Smooth muscle cell (in vitro differentiated cells): ENCODE measurements at regions not wholly inside any gene's neighbourhood (a gene's known extent, or its start where the extent isn't known, plus 50 kb on each side); places are given as distances from the start of the nearest gene placed in this dataset.

ENCODE experiments used
- DNase-seq: peaks from one replicate; lab custom pipeline; 2025; ENCODE audit not compliant: unreplicated experiment; lab: John Stamatoyannopoulos, UW
- H2AFZ ChIP-seq: fragments of 200-600 bp; sonication (generic); 2 replicates; pipeline ENCODE4 v1.6.0; 2016; ENCODE audit warnings: antibody characterized with exemption, low read depth, mild to moderate bottlenecking
- H3F3A ChIP-seq: fragments of 200-600 bp; sonication (generic); 2 replicates; pipeline ENCODE4 v1.6.0; 2017; ENCODE audit warnings: antibody characterized with exemption, low read depth
- H3K27ac ChIP-seq: fragments of 200-600 bp; sonication (generic); 2 replicates; pipeline ENCODE4 v1.5.1; 2016; ENCODE audit warnings: low read depth, mild to moderate bottlenecking
- H3K27me3 ChIP-seq: fragments of 200-600 bp; sonication (generic); 2 replicates; pipeline ENCODE4 v1.6.1; 2016; ENCODE audit warnings: low read depth, mild to moderate bottlenecking
- H3K36me3 ChIP-seq: fragments of 200-600 bp; sonication (generic); 2 replicates; pipeline ENCODE4 v1.5.1; 2016; ENCODE audit warnings: low read depth
- H3K4me1 ChIP-seq: fragments of 200-600 bp; sonication (generic); 2 replicates; pipeline ENCODE4 v1.5.1; 2016; ENCODE audit warnings: low read depth
- H3K4me2 ChIP-seq: fragments of 200-600 bp; sonication (generic); 2 replicates; pipeline ENCODE4 v1.6.0; 2016; ENCODE audit warnings: mild to moderate bottlenecking
- H3K4me3 ChIP-seq: fragments of 200-600 bp; sonication (generic); 2 replicates; pipeline ENCODE4 v1.5.1; 2016; ENCODE audit warnings: mild to moderate bottlenecking
- H3K79me2 ChIP-seq: fragments of 200-600 bp; sonication (generic); 2 replicates; pipeline ENCODE4 v1.6.0; 2016; ENCODE audit warnings: low read depth, mild to moderate bottlenecking
- H3K9ac ChIP-seq: fragments of 200-600 bp; sonication (generic); 2 replicates; pipeline ENCODE4 v1.6.0; 2016; ENCODE audit warnings: low read depth
- H3K9me3 ChIP-seq: fragments of 200-600 bp; sonication (generic); replicated peaks from 2 replicates; pipeline ENCODE4 v1.5.1; 2016; ENCODE audit warnings: low read depth
- H4K20me1 ChIP-seq: fragments of 200-600 bp; sonication (generic); 2 replicates; pipeline ENCODE4 v1.6.0; 2016; ENCODE audit warnings: low read depth
- WGBS: methylation state at CpG from one replicate; pipeline ENCODE4 v1.1.7; 2016; ENCODE audit warnings: low lambda C conversion rate; 5-methylcytosine and 5-hydroxymethylcytosine counted together
- TF ChIP-seq, protein P1 (sequence below): fragments of 200-600 bp; sonication (generic); IDR thresholded peaks from 2 replicates; pipeline ENCODE4 v1.5.1; 2017; ENCODE audit warnings: borderline replicate concordance, mild to moderate bottlenecking, antibody characterized with exemption; ENCODE audit not compliant: insufficient read depth, poor library complexity, severe bottlenecking

DNA sequence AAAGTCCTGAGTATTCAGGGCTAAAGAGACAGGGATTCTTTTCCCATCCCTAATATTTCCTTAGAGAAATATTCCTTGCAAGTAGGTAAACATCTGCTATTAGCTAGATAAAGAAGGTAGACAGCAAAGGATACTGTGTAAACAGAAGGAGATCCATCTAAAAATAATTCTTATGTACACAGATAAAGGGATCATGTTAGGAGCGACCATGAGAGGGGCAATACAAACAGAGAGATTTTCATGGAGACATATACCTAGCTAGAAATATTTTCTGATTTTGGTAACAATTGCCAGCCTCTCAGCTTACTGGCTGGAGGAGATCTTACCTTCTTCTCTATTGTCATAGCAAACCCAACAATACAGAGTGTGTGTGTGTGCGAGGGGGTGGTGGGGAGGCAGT, 184.6 kb upstream of the DMAC1 start:
- no peaks in the 10 kb centered on the region for H3K36me3 ChIP-seq
- TF ChIP-seq, protein P1, sequence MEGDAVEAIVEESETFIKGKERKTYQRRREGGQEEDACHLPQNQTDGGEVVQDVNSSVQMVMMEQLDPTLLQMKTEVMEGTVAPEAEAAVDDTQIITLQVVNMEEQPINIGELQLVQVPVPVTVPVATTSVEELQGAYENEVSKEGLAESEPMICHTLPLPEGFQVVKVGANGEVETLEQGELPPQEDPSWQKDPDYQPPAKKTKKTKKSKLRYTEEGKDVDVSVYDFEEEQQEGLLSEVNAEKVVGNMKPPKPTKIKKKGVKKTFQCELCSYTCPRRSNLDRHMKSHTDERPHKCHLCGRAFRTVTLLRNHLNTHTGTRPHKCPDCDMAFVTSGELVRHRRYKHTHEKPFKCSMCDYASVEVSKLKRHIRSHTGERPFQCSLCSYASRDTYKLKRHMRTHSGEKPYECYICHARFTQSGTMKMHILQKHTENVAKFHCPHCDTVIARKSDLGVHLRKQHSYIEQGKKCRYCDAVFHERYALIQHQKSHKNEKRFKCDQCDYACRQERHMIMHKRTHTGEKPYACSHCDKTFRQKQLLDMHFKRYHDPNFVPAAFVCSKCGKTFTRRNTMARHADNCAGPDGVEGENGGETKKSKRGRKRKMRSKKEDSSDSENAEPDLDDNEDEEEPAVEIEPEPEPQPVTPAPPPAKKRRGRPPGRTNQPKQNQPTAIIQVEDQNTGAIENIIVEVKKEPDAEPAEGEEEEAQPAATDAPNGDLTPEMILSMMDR = no peak
- no peak for DNase-seq
- no peak overlapping the region for H3K4me3 ChIP-seq
- no peaks in the 10 kb centered on the region for H4K20me1 ChIP-seq
- no peak overlapping the region for H2AFZ ChIP-seq
- no peaks in the 10 kb centered on the region for H3K27me3 ChIP-seq
- no peak overlapping the region for H3K9ac ChIP-seq
- H3K9me3 ChIP-seq = no peaks in the 10 kb centered on the region
- no peaks in the 10 kb centered on the region for H3F3A ChIP-seq
- no peaks in the 10 kb centered on the region for H3K79me2 ChIP-seq
- peaks cover 18% of the 10 kb centered on the region for H3K4me1 ChIP-seq
- H3K27ac ChIP-seq = no peak overlapping the region
- WGBS = 80% methylated on average over 2 of the region's 2 CpGs
- no peak overlapping the region for H3K4me2 ChIP-seq

DNA sequence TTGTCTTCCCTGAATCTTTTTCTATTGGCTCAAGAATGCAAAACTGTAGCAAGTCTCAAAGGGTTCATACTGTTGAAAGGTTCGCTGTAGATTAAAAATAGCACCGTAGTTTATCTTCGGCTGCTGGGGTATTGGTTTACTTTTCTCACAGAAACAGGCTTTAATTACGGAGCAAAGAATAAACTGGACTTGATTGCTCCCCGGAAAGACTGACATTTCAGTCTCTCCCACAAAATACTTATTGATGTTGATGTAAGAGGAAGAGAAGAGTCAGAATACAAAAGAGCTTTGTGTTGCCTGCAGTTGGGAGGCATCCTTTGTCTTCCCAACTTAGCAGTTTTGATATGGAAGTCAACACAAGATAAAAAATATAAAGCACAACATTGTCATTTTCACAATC, 183.9 kb upstream of the DMAC1 start:
- H3K9me3 ChIP-seq = no peaks in the 10 kb centered on the region
- no peaks in the 10 kb centered on the region for H3K79me2 ChIP-seq
- H3K4me1 ChIP-seq = peaks cover 18% of the 10 kb centered on the region
- H4K20me1 ChIP-seq = no peaks in the 10 kb centered on the region
- peak overlapping the region; percentile 38 for H2AFZ ChIP-seq
- no peaks in the 10 kb centered on the region for H3K36me3 ChIP-seq
- H3F3A ChIP-seq = no peaks in the 10 kb centered on the region
- 49% methylated on average over 5 of the region's 5 CpGs for WGBS
- H3K4me2 ChIP-seq = no peak overlapping the region
- TF ChIP-seq, protein P1 = no peak
- no peak overlapping the region for H3K9ac ChIP-seq
- no peaks in the 10 kb centered on the region for H3K27me3 ChIP-seq
- no peak for DNase-seq
- H3K4me3 ChIP-seq = no peak overlapping the region
- H3K27ac ChIP-seq = no peak overlapping the region

DNA sequence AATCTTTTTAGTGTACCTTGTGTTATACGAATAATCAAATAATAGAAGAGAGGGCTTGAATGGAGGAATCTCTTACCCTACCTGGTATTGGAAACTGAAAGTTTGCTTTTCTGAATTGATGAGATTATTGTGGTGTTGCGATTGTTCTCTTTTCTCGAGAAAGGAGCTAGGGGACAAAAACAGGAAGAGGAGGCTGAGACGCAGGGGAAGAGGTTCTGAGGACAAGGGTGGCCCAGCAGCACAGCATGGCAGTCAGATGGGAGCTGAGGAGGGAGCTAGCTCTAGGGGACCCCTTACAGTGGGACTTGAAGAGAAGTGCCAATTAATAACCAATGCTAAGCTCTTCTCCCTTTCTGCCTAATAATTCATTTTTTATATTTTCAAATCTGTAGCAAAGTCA, 183.3 kb upstream of the DMAC1 start:
- Histone ChIP-seq H3K79me2 (no peaks in the 10 kb centered on the region), H4K20me1 (no peaks in the 10 kb centered on the region), H3K4me1 (peaks cover 18% of the 10 kb centered on the region), H3K9me3 (no peaks in the 10 kb centered on the region), H3K9ac (no peak overlapping the region), H3K4me2 (no peak overlapping the region), H3K27me3 (no peaks in the 10 kb centered on the region), H3K4me3 (no peak overlapping the region), H2AFZ (no peak overlapping the region), H3K36me3 (no peaks in the 10 kb centered on the region), H3F3A (no peaks in the 10 kb centered on the region), H3K27ac (no peak overlapping the region)
- TF ChIP-seq, protein P1 = no peak
- no peak for DNase-seq
- 97% methylated on average over 4 of the region's 4 CpGs for WGBS

DNA sequence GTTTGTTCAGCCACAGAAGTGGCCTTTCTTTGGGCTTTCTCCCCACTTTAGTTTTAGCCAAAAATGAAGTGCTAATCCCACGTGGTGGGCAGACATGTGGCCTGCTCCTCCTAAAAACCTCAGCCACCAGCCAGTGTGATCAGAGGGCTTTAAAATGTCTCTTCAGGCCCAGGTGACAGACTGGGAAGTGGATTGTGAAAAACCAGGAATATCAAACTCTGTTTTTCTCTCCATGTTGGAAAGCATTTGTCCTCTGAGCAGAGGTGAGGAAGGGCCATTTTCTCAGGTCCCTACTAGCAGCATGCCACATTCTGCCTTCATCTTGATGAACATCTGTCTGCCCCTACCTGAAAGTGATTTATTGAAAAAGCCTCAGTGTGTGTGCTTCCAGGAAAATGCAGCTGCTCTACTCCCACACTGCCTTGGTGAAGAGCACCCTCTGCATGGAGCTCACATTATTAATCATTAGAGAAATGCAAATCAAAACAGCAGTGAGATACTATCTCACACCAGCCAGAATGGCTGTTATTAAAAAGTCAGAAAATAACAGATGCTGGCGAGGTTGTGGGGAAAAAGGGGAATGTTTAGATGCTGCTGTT, 181.2 kb upstream of the DMAC1 start:
- TF ChIP-seq, protein P1 = no peak
- no peaks in the 10 kb centered on the region for H3K36me3 ChIP-seq
- no peak overlapping the region for H2AFZ ChIP-seq
- no peak for DNase-seq
- H3K4me3 ChIP-seq = no peak overlapping the region
- H3K27ac ChIP-seq = no peak overlapping the region
- H3K4me2 ChIP-seq = no peak overlapping the region
- no peaks in the 10 kb centered on the region for H3K9me3 ChIP-seq
- H4K20me1 ChIP-seq = no peaks in the 10 kb centered on the region
- 65% methylated on average over 2 of the region's 2 CpGs for WGBS
- H3K79me2 ChIP-seq = no peaks in the 10 kb centered on the region
- H3K27me3 ChIP-seq = no peaks in the 10 kb centered on the region
- H3K9ac ChIP-seq = no peak overlapping the region
- peaks cover 18% of the 10 kb centered on the region for H3K4me1 ChIP-seq
- no peaks in the 10 kb centered on the region for H3F3A ChIP-seq
